GM10266 (cell line): ENCODE measurements at regions not wholly inside any gene's neighbourhood (a gene's known extent, or its start where the extent isn't known, plus 50 kb on each side); places are given as distances from the start of the nearest gene placed in this dataset.

ENCODE experiments used
- DNase-seq: peaks from one replicate; pipeline ENCODE4 v3.0.0; 2012; ENCODE audit errors: extremely low spot score
- CTCF ChIP-seq: IDR thresholded peaks from 2 replicates; pipeline ENCODE4 v1.5.1; 2012; ENCODE audit warnings: mild to moderate bottlenecking, low read depth; ENCODE audit not compliant: control insufficient read depth, insufficient read depth; ENCODE audit errors: missing control alignments

- TF ChIP-seq CTCF, result no peak
- DNase-seq, result no peak
Observed at GRCh38 chr10:43815181-43815885, 166.7 kb upstream of the ZNF32 start.

GRCh38 chr10:43814663-43815062 is 166.0 kb upstream of the ZNF32 start:
- DNase-seq, result no peak
- no peak for TF ChIP-seq CTCF

GRCh38 chr10:43811871-43812270 is 163.2 kb upstream of the ZNF32 start:
- no peak for TF ChIP-seq CTCF
- no peak for DNase-seq

GRCh38 chr10:43809211-43809930 is 160.7 kb upstream of the ZNF32 start:
- DNase-seq, result no peak
- no peak for TF ChIP-seq CTCF

- no peak for TF ChIP-seq CTCF
- DNase-seq, result no peak
Observed at GRCh38 chr10:43808136-43808535, 159.5 kb upstream of the ZNF32 start.

- DNase-seq, result no peak
- no peak for TF ChIP-seq CTCF
Observed at GRCh38 chr10:43806831-43807640, 158.4 kb upstream of the ZNF32 start.
